ENCODE measurements at regions not wholly inside any gene's neighbourhood (a gene's known extent, or its start where the extent isn't known, plus 50 kb on each side); places are given as distances from the start of the nearest gene placed in this dataset.

DNA sequence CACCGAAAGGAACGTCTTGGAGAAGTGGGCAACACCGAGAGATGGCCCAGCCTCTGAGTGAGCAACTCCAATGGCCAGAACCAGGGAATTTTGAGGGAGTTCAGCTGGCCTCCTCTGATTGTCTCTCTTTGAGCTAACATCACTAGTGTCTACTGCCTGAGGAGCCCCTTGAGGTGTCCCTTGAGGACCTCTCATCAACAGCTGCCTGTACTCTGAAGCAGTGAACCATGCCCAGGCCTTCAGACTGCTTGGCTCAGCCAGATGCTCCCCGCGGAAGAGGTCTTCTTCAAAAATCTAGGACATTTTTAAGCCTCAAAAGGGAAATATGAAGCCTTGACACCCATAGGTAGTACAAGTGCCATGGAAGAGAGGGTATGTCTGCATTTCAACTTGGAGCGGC is 430.4 kb downstream of the TXNL1 start (continued):
- TF ChIP-seq, protein P1, sequence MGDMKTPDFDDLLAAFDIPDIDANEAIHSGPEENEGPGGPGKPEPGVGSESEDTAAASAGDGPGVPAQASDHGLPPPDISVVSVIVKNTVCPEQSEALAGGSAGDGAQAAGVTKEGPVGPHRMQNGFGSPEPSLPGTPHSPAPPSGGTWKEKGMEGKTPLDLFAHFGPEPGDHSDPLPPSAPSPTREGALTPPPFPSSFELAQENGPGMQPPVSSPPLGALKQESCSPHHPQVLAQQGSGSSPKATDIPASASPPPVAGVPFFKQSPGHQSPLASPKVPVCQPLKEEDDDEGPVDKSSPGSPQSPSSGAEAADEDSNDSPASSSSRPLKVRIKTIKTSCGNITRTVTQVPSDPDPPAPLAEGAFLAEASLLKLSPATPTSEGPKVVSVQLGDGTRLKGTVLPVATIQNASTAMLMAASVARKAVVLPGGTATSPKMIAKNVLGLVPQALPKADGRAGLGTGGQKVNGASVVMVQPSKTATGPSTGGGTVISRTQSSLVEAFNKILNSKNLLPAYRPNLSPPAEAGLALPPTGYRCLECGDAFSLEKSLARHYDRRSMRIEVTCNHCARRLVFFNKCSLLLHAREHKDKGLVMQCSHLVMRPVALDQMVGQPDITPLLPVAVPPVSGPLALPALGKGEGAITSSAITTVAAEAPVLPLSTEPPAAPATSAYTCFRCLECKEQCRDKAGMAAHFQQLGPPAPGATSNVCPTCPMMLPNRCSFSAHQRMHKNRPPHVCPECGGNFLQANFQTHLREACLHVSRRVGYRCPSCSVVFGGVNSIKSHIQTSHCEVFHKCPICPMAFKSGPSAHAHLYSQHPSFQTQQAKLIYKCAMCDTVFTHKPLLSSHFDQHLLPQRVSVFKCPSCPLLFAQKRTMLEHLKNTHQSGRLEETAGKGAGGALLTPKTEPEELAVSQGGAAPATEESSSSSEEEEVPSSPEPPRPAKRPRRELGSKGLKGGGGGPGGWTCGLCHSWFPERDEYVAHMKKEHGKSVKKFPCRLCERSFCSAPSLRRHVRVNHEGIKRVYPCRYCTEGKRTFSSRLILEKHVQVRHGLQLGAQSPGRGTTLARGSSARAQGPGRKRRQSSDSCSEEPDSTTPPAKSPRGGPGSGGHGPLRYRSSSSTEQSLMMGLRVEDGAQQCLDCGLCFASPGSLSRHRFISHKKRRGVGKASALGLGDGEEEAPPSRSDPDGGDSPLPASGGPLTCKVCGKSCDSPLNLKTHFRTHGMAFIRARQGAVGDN (IDR thresholded peaks at IDR 0.05), result no peak
- TF ChIP-seq, protein P2, sequence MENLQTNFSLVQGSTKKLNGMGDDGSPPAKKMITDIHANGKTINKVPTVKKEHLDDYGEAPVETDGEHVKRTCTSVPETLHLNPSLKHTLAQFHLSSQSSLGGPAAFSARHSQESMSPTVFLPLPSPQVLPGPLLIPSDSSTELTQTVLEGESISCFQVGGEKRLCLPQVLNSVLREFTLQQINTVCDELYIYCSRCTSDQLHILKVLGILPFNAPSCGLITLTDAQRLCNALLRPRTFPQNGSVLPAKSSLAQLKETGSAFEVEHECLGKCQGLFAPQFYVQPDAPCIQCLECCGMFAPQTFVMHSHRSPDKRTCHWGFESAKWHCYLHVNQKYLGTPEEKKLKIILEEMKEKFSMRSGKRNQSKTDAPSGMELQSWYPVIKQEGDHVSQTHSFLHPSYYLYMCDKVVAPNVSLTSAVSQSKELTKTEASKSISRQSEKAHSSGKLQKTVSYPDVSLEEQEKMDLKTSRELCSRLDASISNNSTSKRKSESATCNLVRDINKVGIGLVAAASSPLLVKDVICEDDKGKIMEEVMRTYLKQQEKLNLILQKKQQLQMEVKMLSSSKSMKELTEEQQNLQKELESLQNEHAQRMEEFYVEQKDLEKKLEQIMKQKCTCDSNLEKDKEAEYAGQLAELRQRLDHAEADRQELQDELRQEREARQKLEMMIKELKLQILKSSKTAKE (IDR thresholded peaks at IDR 0.05; ENCODE audit: low read depth, poor library complexity, severe bottlenecking), result no peak
- TF ChIP-seq BRCA1 (IDR thresholded peaks at IDR 0.05; ENCODE audit: low read depth, low read length), result no peak
- no peak for TF ChIP-seq SREBF1 (IDR thresholded peaks at IDR 0.05; ENCODE audit: low read length)
- TF ChIP-seq MEF2A (IDR thresholded peaks at IDR 0.05; ENCODE audit: insufficient read depth, low read depth, low read length), result no peak

DNA sequence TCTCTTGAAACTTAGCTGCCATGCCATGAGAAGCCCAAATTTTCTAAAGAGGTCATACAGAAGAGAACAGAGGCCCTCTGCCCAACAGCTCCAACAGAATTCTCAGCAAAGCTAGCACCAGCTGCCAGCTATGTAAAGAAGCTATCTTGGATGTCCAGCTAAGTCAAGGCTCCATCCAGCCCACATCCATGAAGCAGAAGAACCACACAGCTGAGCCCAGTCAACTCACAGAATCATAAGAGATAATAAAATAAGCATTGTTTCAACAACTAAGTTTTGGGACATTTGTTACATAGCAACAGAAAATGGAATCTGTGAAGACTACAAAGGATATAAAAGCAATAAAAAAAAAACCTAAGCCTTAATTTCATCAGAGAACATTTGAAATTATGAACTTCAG is 434.3 kb downstream of the TXNL1 start:
- Histone ChIP-seq H3K4me2 (ENCODE audit: control insufficient read depth, insufficient read depth) (no peak overlapping the region), H3K4me3 (no peak overlapping the region), H3K27ac (ENCODE audit: control insufficient read depth, insufficient read depth) (no peak overlapping the region), H2AFZ (ENCODE audit: control insufficient read depth, low read depth, low read length) (no peak overlapping the region), H3K27me3 (replicated peaks in 1 of 2; ENCODE audit: control insufficient read depth in 2 of 2, insufficient read depth in 2 of 2, low read length in 1 of 2) (no peaks in the 10 kb centered on the region), H4K20me1 (ENCODE audit: control insufficient read depth, insufficient read depth) (no peaks in the 10 kb centered on the region), H3K4me1 (ENCODE audit: control insufficient read depth, insufficient read depth, low read length) (no peaks in the 10 kb centered on the region), H3K36me3 (ENCODE audit: control insufficient read depth in 2 of 2, insufficient read depth in 2 of 2, low read length in 1 of 2) (no peaks in the 10 kb centered on the region), H3K9ac (ENCODE audit: control insufficient read depth, insufficient read depth, low read length) (no peak overlapping the region), H3K79me2 (ENCODE audit: control insufficient read depth, insufficient read depth, low read length) (no peaks in the 10 kb centered on the region), H3K9me3 (replicated peaks; ENCODE audit: control insufficient read depth, insufficient read depth, low read length) (no peaks in the 10 kb centered on the region)
- ChIA-PET POLR2A (no interaction called here), RAD21 (ENCODE audit: unreplicated experiment) (no interaction called here), CTCF (no interaction called here), SMC1A (ENCODE audit: uncharacterized antibody, unreplicated experiment) (interaction anchor here (0.7 kb wide), 1 partner anchor 646 kb away, joined by 3 read pairs; no protein-coding TSS in a partner anchor)
- DNase-seq (ENCODE audit: low read depth, low spot score) (no peak), ATAC-seq (no peak), FAIRE-seq (no peak)
- BruUV-seq (replicated peaks), result no TSS peak
- in situ Hi-C loops (cut with MboI), result no loop called here
- intact Hi-C loops (cut with micrococcal nuclease; ENCODE audit: unreplicated experiment), result no loop called here
- TF ChIP-seq MYC (IDR thresholded peaks at IDR 0.05; ENCODE audit: insufficient read depth, insufficient read length, insufficient replicate concordance, low read length, severe bottlenecking) (no peak), EZH2 (IDR thresholded peaks at IDR 0.05; ENCODE audit: borderline replicate concordance, control insufficient read depth, low read depth, low read length) (no peak), GABPA (IDR thresholded peaks at IDR 0.05; ENCODE audit: low read depth) (no peak), NFYB (IDR thresholded peaks at IDR 0.05; ENCODE audit: insufficient read depth, low read depth, low read length) (no peak), CHD4 (IDR thresholded peaks at IDR 0.05) (no peak), YBX1 (IDR thresholded peaks at IDR 0.05) (no peak), NFIC (IDR thresholded peaks at IDR 0.05; ENCODE audit: low read depth, low read length) (no peak), TARDBP (IDR thresholded peaks at IDR 0.05; ENCODE audit: borderline replicate concordance) (no peak), IKZF1 (conservative IDR thresholded peaks at IDR 0.05) (no peak), SMC3 (IDR thresholded peaks at IDR 0.05; ENCODE audit: borderline replicate concordance, low read length) (no peak), MEF2A (IDR thresholded peaks at IDR 0.05; ENCODE audit: insufficient read depth, low read depth, low read length) (no peak), YY1 (IDR thresholded peaks at IDR 0.05; ENCODE audit: low read depth, low read length) (no peak), GATAD2B (conservative IDR thresholded peaks at IDR 0.05; ENCODE audit: low read depth) (no peak)
- TF ChIP-seq, protein P2 (IDR thresholded peaks at IDR 0.05; ENCODE audit: low read depth, poor library complexity, severe bottlenecking), result no peak
